Amniotic stem cell (primary cell): ENCODE measurements at regions not wholly inside any gene's neighbourhood (a gene's known extent, or its start where the extent isn't known, plus 50 kb on each side); places are given as distances from the start of the nearest gene placed in this dataset.

ENCODE experiments used
- DNase-seq: peaks from one replicate; lab custom pipeline; 2025; lab: John Stamatoyannopoulos, UW

DNA sequence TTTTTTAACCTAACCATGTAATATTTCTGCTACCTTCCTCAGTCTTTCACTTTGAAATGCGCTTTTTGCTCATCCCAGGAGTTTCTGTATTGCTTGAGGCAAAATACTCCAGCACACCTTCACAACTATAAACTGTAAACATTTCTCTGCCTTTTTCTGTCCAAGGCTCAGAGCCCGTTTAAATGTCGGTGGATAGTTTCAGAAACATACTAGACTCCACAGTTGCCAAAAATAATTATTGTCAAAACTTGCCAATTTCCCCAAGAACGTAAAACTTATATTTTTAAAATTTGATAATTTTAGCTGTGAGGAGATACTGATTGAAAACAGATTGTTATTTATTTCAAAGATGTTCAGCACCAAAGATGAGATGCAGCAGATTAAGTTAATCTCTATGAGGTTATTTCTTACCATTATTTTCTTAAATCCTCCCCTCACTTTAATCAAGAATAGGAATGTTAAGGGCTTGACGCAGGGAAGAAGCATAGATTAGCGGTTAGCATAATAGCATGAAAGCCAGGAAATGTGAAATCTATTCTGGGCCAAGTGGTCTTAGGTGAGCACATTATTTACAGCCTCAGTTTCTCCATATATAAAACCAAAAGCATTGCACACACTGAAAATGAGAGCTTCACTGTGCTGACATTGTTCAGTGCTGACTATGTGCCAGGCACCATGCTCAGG lies 91.5 kb upstream of the ESRRG start:
- DNase-seq: no peak

DNA sequence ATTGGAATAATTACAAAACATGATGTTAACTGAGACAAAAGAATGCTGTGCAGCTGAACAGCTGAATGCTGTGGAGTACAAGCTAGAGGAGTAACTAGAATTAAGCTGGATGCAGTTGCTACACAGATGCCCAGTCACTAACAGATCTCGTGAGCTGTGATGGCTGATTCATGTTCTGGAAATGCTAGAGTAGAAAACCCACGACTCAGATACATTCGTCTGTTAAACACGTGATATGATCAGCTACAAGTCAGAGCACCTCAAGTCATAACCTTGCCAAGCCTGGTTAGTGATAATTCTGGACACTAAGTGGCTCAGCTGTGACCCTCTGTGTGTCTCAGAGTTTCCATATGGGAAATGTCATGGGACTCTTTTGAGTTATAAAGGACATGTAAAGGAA lies 89.7 kb upstream of the ESRRG start:
- no peak for DNase-seq

GRCh38 chr1:216809649-216810048 lies 86.4 kb upstream of the ESRRG start:
- no peak for DNase-seq

DNA sequence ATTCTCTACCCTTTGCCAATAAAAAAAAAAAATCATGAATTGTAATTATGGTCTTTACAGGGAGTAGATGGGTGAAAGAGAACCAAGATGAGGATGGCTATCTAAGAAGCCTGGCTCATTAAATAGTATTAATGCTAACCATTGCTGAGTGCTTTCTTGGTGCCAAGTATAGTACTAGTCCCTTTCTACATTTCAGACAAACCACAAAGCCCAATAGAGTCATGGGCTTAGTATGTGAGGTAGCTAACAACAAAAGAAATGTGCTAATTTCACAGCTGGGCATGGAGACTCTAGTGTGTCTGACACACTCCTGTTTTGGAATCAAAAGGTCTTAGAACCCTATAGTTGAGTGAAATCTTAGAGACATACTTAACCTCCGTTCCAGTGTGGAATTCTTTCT lies 84.5 kb upstream of the ESRRG start:
- no peak for DNase-seq

- DNase-seq: no peak
These were observed 82.7 kb upstream of the ESRRG start for GRCh38 chr1:216805953-216806352.

GRCh38 chr1:216805233-216805632 lies 82.0 kb upstream of the ESRRG start:
- no peak for DNase-seq

DNA sequence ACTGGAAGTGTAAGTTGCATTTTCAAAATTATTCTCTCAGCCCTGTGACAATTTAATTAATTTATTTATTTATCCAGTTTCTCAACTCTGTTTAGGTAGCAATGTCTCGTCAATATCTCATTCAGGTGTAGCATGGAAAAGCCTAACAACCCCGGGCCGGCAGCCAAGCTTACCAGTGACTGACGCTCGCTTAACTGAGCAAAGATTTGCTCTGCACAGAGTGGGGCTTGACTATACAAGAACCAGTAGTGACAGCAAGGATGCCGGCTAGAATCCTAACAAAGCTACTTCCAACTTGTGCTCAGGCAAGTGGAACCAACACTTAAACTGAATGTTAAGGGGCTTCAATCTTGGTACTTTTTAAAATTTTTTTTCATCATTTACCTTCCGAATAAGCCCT lies 80.9 kb upstream of the ESRRG start:
- no peak for DNase-seq

DNA sequence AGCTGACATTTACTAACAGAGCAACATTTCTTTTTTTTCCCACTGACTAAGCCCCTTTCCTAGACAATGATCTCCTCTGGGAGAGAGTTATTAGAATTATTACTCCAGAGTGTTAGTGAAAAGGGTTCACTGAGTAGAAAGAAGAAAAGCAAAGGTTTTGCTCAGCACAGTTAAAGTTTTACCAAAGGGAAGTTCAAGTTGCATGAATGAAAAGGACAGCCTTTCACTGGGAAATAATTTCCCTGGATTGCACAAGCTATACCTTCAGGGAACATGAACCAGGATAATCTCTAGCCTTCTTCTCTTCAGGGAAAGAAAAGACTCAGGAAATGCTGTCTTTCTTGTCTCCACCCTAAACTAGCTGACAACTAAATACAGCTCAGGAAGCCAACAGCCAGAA lies 71.4 kb upstream of the ESRRG start:
- no peak for DNase-seq

GRCh38 chr1:216793973-216794372 lies 70.7 kb upstream of the ESRRG start:
- no peak for DNase-seq

DNA sequence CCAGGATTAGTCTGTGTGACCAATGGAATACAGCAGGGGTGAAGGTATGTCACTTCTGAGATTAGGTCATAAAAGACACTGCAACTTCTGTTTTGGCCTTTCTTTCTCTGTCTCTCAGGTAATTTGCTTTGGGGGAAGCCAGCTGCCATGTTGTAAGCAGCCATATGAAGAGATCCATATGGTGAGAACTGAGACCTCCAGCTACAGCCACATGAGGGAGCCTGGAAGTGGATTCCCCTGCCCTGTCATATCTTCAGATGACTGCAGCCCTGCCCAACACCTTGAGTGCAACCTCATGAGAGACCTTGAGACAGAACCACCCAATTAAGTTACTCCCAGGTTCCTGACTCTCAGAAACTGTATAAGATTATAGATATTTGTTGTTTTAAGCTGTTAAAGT lies 70.1 kb upstream of the ESRRG start:
- no peak for DNase-seq

GRCh38 chr1:216788671-216789070 lies 65.4 kb upstream of the ESRRG start:
- no peak for DNase-seq

DNA sequence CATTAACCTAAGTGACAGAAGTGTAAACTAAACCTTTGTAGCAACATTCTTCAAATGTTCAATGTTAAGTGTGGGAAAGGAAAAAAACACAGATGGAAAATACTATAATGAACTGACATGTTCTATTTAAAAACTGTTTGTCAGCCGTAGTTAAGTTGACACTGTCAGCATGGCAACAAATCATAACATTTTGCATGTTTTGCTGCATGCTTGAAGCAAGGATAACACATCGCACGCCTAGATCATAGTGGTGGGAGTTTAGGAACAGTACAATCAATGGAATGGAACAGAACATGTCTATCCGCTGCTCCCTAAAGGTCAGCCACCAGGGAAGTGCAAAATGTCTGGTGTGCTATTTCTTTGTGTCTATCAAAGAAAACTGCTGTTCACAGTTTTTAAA lies 62.5 kb upstream of the ESRRG start:
- DNase-seq: no peak

DNA sequence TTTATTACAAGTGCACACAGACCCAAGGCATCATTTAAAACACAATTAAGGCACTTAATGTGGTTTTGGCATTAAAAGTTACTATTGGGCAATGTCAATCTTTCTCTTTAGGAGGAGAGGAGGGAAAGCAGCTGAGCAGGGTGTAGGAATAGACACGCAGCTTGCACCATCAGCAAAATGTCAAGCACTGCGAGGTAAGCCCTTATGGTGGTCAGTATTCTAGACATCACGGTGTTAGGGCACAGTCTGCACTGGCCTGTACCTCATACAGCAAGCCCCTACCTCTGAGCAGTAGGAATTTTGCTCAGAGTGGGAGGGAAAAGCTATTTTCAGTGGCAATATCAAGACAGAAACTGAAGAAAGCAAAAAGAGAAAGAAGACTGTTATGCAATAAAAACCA lies 62.0 kb upstream of the ESRRG start:
- no peak for DNase-seq

GRCh38 chr1:216779686-216780085 lies 56.5 kb upstream of the ESRRG start:
- DNase-seq: no peak

DNA sequence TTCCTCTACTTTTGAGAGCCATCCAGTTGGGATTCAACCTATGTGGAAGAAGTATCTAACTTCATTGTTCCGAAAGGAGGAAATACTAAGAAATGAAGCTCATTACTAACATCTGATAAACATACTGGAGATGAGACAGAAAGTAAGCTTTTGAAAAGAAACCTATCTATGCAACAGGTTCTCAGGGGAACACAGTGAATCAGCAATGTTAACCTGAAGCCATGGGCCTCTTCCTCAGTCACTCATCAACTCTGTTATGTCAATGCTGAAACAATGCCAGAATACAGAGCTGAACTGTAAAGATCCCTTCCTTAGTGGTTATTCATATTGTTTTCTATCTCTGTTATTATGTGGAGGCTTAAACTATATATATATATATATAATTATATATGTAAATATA lies 55.5 kb upstream of the ESRRG start:
- DNase-seq: no peak

DNA sequence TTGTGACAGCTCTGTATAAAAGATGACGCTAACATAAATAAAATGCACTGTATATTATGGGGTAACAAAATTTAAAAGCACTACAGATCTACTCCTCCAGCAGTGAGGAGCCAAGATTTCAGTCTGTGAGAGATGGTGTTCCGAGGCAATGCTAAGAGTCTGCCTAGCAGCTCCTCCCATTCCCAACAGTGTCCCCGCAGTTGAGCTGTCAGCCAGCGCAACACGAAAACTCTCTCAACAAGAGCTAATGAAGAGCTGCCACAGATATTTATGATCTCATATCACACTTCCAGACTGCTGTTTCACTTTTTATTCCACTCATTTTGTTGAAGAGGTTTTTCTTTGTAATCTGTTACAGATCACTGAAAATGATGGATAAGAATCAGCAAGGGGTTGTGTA lies 53.9 kb upstream of the ESRRG start:
- no peak for DNase-seq
